SU-DHL-6 (cell line): ENCODE measurements at regions not wholly inside any gene's neighbourhood (a gene's known extent, or its start where the extent isn't known, plus 50 kb on each side); places are given as distances from the start of the nearest gene placed in this dataset.
A peak's percentile ranks its signal among the peaks of the same experiment; 100 is the strongest.

Source experiments
- H2AFZ ChIP-seq: fragments of 200-600 bp; sonication (generic); 2 replicates; pipeline ENCODE4 v1.6.1; 2014; ENCODE audit warnings: low read depth, mild to moderate bottlenecking, moderate library complexity, mixed read lengths, antibody characterized with exemption, low read length; ENCODE audit not compliant: severe bottlenecking
- H3F3A ChIP-seq: fragments of 200-600 bp; shearing (Covaris generic); 2 replicates; pipeline ENCODE4 v1.6.0; 2016; ENCODE audit warnings: antibody characterized with exemption, mild to moderate bottlenecking; ENCODE audit not compliant: insufficient read depth
- H3K27ac ChIP-seq: fragments of 200-600 bp; sonication (generic); 2 replicates; pipeline ENCODE4 v1.5.1; 2016; ENCODE audit warnings: low read depth, mild to moderate bottlenecking, low read length, moderate library complexity, mixed read lengths
- H3K27me3 ChIP-seq: fragments of 200-600 bp; sonication (generic), shearing (Covaris generic); 2 replicates; pipeline ENCODE4 v1.6.0; 2014; ENCODE audit warnings: mild to moderate bottlenecking, low read length
- H3K36me3 ChIP-seq: fragments of 200-600 bp; sonication (generic); 2 replicates; pipeline ENCODE4 v1.6.1; 2014; ENCODE audit warnings: mild to moderate bottlenecking, low read length, mixed read lengths
- H3K4me2 ChIP-seq: fragments of 300-600, 200-600 bp; shearing (Covaris generic), sonication (generic); 2 replicates; pipeline ENCODE4 v1.6.0; 2014; ENCODE audit warnings: low read length, low read depth, mild to moderate bottlenecking; ENCODE audit not compliant: poor library complexity, severe bottlenecking
- H3K4me3 ChIP-seq: fragments of 200-600 bp; sonication (generic); 2 replicates; pipeline ENCODE4 v1.5.1; 2014; ENCODE audit warnings: antibody characterized with exemption, low read length, mild to moderate bottlenecking, mixed read lengths; ENCODE audit not compliant: insufficient read depth, poor library complexity, severe bottlenecking
- H3K79me2 ChIP-seq: fragments of 200-600 bp; sonication (generic); 2 replicates; pipeline ENCODE4 v1.6.1; 2014; ENCODE audit warnings: mild to moderate bottlenecking, low read length, moderate library complexity; ENCODE audit not compliant: insufficient read depth
- H3K9ac ChIP-seq: fragments of 200-600 bp; sonication (generic); 2 replicates; pipeline ENCODE4 v1.7.0; 2014; ENCODE audit warnings: mild to moderate bottlenecking, low read length
- H3K9me2 ChIP-seq: fragments of 200-600 bp; sonication (generic); replicated peaks from 2 replicates; pipeline ENCODE4 v1.6.1; 2014; ENCODE audit warnings: low read length; ENCODE audit not compliant: insufficient read depth
- H3K9me3 ChIP-seq: fragments of 200-600 bp; sonication (generic); 2 replicates; pipeline ENCODE4 v1.6.1; 2014; ENCODE audit warnings: low read length, mixed read lengths; ENCODE audit not compliant: insufficient read depth
- H4K20me1 ChIP-seq: fragments of 200-600 bp; sonication (generic); 2 replicates; pipeline ENCODE4 v1.6.1; 2014; ENCODE audit warnings: low read depth, mild to moderate bottlenecking, antibody characterized with exemption, low read length, moderate library complexity, mixed read lengths
- CTCF ChIP-seq: fragments of 200-600 bp; sonication (generic); IDR thresholded peaks from one replicate; pipeline ENCODE4 v1.5.1; 2017; ENCODE audit warnings: antibody characterized with exemption, mild to moderate bottlenecking, low read length, moderate library complexity; ENCODE audit not compliant: insufficient read depth, poor library complexity, severe bottlenecking
- EZH2phosphoT487 ChIP-seq: fragments of 200-600 bp; sonication (generic), shearing (Covaris generic); conservative IDR thresholded peaks from 2 replicates; pipeline ENCODE4 v1.6.1; 2018; ENCODE audit warnings: mild to moderate bottlenecking, antibody characterized with exemption, low read length, moderate library complexity, mixed read lengths

DNA sequence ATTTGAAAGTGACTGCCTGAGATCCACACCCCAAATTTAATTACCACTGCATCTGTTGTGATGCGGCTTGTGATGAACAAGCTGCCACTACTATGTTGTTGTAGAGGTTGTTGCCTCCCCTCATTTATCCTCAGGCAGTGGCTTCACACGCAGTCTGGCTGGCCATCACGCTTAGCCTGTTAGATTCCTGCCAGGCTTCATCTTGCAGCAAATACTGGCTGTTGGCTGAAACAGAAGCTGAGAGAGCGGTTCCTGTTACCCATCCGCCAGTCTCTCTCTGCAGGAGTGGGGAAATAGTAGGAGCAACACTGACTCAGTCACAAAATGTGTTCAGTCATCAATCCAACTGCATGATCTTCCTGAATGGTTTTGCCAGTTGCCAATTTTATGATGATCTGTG lies 934.4 kb downstream of the FLRT2 start:
- Histone ChIP-seq H3K27me3 (no peaks in the 10 kb centered on the region), H4K20me1 (no peaks in the 10 kb centered on the region), H3K27ac (no peak overlapping the region), H3K79me2 (no peaks in the 10 kb centered on the region), H3K9me3 (no peaks in the 10 kb centered on the region), H3F3A (no peaks in the 10 kb centered on the region), H3K4me2 (no peak overlapping the region), H3K9me2 (no peaks in the 10 kb centered on the region), H3K36me3 (no peaks in the 10 kb centered on the region), H3K4me3 (no peak overlapping the region), H3K9ac (no peak overlapping the region), H2AFZ (no peak overlapping the region)
- no peak for TF ChIP-seq CTCF
- no peak for TF ChIP-seq EZH2phosphoT487

DNA sequence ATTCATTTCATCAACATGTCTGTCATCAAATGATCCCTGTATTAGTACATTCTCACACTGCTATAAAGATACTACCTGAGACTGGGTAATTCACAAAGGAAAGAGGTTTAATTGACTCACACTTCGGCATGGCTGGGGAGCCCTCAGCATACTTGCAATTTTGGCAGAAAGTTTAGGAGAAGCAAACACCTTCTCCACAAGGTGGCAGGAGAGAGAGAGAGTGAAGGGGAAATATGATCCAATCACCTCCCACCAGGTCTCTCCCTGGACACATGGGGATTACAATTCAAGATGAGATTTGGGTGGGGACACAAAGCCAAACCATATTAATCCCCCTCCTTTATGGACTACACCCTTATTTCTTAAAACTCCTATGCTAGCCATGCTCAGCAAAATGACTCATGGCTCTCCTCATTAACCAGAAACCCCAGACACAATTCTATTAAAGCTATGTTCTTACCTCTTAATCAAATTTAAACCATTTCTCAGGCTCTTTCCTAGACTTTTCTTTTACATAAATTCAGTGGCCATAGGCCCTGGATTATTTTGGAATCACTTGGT lies 932.3 kb downstream of the FLRT2 start:
- Histone ChIP-seq H2AFZ (no peak overlapping the region), H3K79me2 (no peaks in the 10 kb centered on the region), H3K36me3 (no peaks in the 10 kb centered on the region), H3K4me2 (no peak overlapping the region), H3K9me2 (no peaks in the 10 kb centered on the region), H3K27me3 (no peaks in the 10 kb centered on the region), H3K9ac (no peak overlapping the region), H3K9me3 (no peaks in the 10 kb centered on the region), H3F3A (no peaks in the 10 kb centered on the region), H3K4me3 (no peak overlapping the region), H4K20me1 (no peaks in the 10 kb centered on the region), H3K27ac (no peak overlapping the region)
- TF ChIP-seq EZH2phosphoT487 (no peak), CTCF (peak; percentile 30)

- H3K4me3 ChIP-seq, result no peak overlapping the region
- no peak overlapping the region for H3K9ac ChIP-seq
- H3K79me2 ChIP-seq, result no peaks in the 10 kb centered on the region
- no peak overlapping the region for H2AFZ ChIP-seq
- no peaks in the 10 kb centered on the region for H3K36me3 ChIP-seq
- no peaks in the 10 kb centered on the region for H4K20me1 ChIP-seq
- H3K9me2 ChIP-seq, result no peaks in the 10 kb centered on the region
- no peaks in the 10 kb centered on the region for H3K27me3 ChIP-seq
- H3K4me2 ChIP-seq, result no peak overlapping the region
- no peaks in the 10 kb centered on the region for H3K9me3 ChIP-seq
- no peak overlapping the region for H3K27ac ChIP-seq
- TF ChIP-seq EZH2phosphoT487 (no peak), CTCF (no peak)
- H3F3A ChIP-seq, result no peaks in the 10 kb centered on the region
Measured at GRCh38 chr14:86457481-86458135, 927.7 kb downstream of the FLRT2 start.
